K562 (cell line): ENCODE measurements at regions not wholly inside any gene's neighbourhood (a gene's known extent, or its start where the extent isn't known, plus 50 kb on each side); places are given as distances from the start of the nearest gene placed in this dataset.

ENCODE experiments used
- ATAC-seq: fragments of 200-7000 bp; cut with Tn5 transposase; 3 replicates; pipeline ENCODE4 v1.9.1; 2020; ENCODE audit warnings: moderate library complexity
- BruUV-seq: library from RNA; stranded (reverse); fragments of 400-500 nt; replicated peaks from 2 replicates; lab custom pipeline; 2021; lab: Mats Ljungman, UMichigan
- CTCF ChIA-PET: fragments of 300-600 bp; formaldehyde crosslinking; extraction: SDS; loops from one replicate; lab custom pipeline; 2021; ENCODE audit warnings: low intra/inter-chr PET ratio; lab: Yijun Ruan, JAX
- POLR2A ChIA-PET: fragments of 300-600, 350-650 bp; sonication (Branson Sonifier 250); formaldehyde crosslinking; extraction: SDS; loops from one replicate; lab custom pipeline; 2021; ENCODE audit warnings: antibody characterized with exemption, inconsistent platforms; lab: Yijun Ruan, JAX
- DNase-seq, 4 experiments: peaks; one replicate each; pipeline versions ENCODE4 v3.0.0 to v3.0.0-alpha.2; 2011 to 2018; ENCODE audit warnings: low spot score in 3 of 4, mixed read lengths in 3 of 4; ENCODE audit errors: extremely low read depth in 1 of 4
- FAIRE-seq: peaks from 2 replicates; lab custom pipeline; 2011; peaks lifted over from hg19 to GRCh38; lab: Jason Lieb, UNC
- H2AFZ ChIP-seq: 2 replicates; pipeline ENCODE4 v1.6.0; 2011; ENCODE audit warnings: low read depth, low read length, control low read depth, inconsistent platforms
- H3K27ac ChIP-seq: fragments of 200-600 bp; 3 replicates; pipeline ENCODE4 v1.8.0; 2011; ENCODE audit warnings: low read depth, mild to moderate bottlenecking, control low read depth, inconsistent platforms, low read length, moderate library complexity, mixed read lengths; ENCODE audit errors: extremely low read depth
- H3K27me3 ChIP-seq, 2 experiments: fragments of 300-600 bp in 1 of 2; 2 replicates in 1 of 2; 3 replicates in 1 of 2; pipeline versions ENCODE4 v1.6.0 to v1.8.0; 2011; ENCODE audit warnings: inconsistent platforms in 2 of 2, low read length in 2 of 2, mild to moderate bottlenecking in 1 of 2, mixed read lengths in 1 of 2, moderate library complexity in 1 of 2; ENCODE audit not compliant: control insufficient read depth in 2 of 2, insufficient read depth in 2 of 2
- H3K36me3 ChIP-seq: fragments of 300-600 bp; 3 replicates; pipeline ENCODE4 v1.8.0; 2011; ENCODE audit warnings: mild to moderate bottlenecking, low read length, inconsistent platforms; ENCODE audit not compliant: control insufficient read depth, insufficient read depth
- H3K4me1 ChIP-seq, 2 experiments: fragments of 200-600 bp in 1 of 2; replicated peaks in 1 of 2; 2 replicates in 1 of 2; 3 replicates in 1 of 2; pipeline versions ENCODE4 v1.5.1 to v1.8.0; 2011; ENCODE audit warnings: inconsistent platforms in 2 of 2, low read length in 2 of 2, mild to moderate bottlenecking in 1 of 2, mixed read lengths in 1 of 2, moderate library complexity in 1 of 2; ENCODE audit not compliant: control insufficient read depth in 2 of 2, insufficient read depth in 2 of 2
- H3K4me2 ChIP-seq: 2 replicates; pipeline ENCODE4 v1.6.1; 2011; ENCODE audit warnings: low read length, control low read depth, inconsistent platforms, mixed read lengths; ENCODE audit not compliant: insufficient read depth
- H3K4me3 ChIP-seq: fragments of 200-600 bp; sonication (generic), shearing (Covaris generic); 2 replicates; pipeline ENCODE4 v1.5.1; 2016; ENCODE audit warnings: control low read depth, inconsistent platforms
- H3K79me2 ChIP-seq: fragments of 200-600 bp; 3 replicates; pipeline ENCODE4 v1.8.0; 2011; ENCODE audit warnings: low read length, inconsistent platforms; ENCODE audit not compliant: control insufficient read depth, insufficient read depth
- H3K9ac ChIP-seq, 2 experiments: 2 replicates each; pipeline versions ENCODE4 v1.6.0 to v1.6.1; 2011; ENCODE audit warnings: low read depth in 2 of 2, low read length in 2 of 2, control low read depth in 1 of 2, inconsistent platforms in 1 of 2, mild to moderate bottlenecking in 1 of 2, mixed read lengths in 1 of 2; ENCODE audit not compliant: insufficient read depth in 1 of 2
- H3K9me1 ChIP-seq: one replicate; pipeline ENCODE4 v1.6.0; 2011; ENCODE audit warnings: inconsistent platforms, mild to moderate bottlenecking, low read length, moderate library complexity; ENCODE audit not compliant: control insufficient read depth, insufficient read depth
- H3K9me3 ChIP-seq: replicated peaks from 2 replicates; pipeline ENCODE4 v1.5.1; 2011; ENCODE audit warnings: low read depth, low read length, inconsistent platforms; ENCODE audit not compliant: control insufficient read depth, insufficient read depth
- H4K20me1 ChIP-seq: replicated peaks from 2 replicates; pipeline ENCODE4 v1.6.1; 2011; ENCODE audit warnings: low read length, inconsistent platforms, mixed read lengths; ENCODE audit not compliant: control insufficient read depth, insufficient read depth
- ADNP ChIP-seq: fragments of 200-800 bp; sonication (Bioruptor generic); IDR thresholded peaks from 2 replicates; pipeline ENCODE4 v1.6.1; 2016; ENCODE audit warnings: missing genetic modification characterization, missing compliant biosample characterization
- EHMT2 ChIP-seq: fragments of 450-650 bp; IDR thresholded peaks from 2 replicates; pipeline ENCODE4 v1.6.1; 2018; ENCODE audit warnings: antibody characterized with exemption
- KDM5B ChIP-seq: fragments of 200-600 bp; sonication (generic); IDR thresholded peaks from 2 replicates; pipeline ENCODE4 v1.6.1; 2012; ENCODE audit warnings: low read depth, mild to moderate bottlenecking, moderate library complexity, low read length, control low read depth, inconsistent platforms; ENCODE audit not compliant: insufficient replicate concordance
- MAX ChIP-seq: sonication (generic); formaldehyde crosslinking; IDR thresholded peaks from 2 replicates; pipeline ENCODE4 v1.9.0; 2022; ENCODE audit warnings: mild to moderate bottlenecking, missing genetic modification reagents
- MYC ChIP-seq, 2 experiments: fragments of 250-450 bp in 1 of 2; sonication (Bioruptor Pico) in 1 of 2; IDR thresholded peaks; 2 replicates each; pipeline versions ENCODE4 v1.5.1 to v1.6.1; 2012 to 2021; ENCODE audit warnings: low read depth in 2 of 2, borderline replicate concordance in 1 of 2, improper control_type of control experiment in 1 of 2, low read length in 1 of 2, mild to moderate bottlenecking in 1 of 2, moderate library complexity in 1 of 2
- NCOA2 ChIP-seq, 2 experiments: fragments of 450-650 bp; IDR thresholded peaks; 2 replicates each; pipeline ENCODE4 v1.6.1; 2018; ENCODE audit warnings: mild to moderate bottlenecking in 2 of 2, moderate library complexity in 1 of 2; ENCODE audit not compliant: partially characterized antibody in 2 of 2
- NFIC ChIP-seq: fragments of 450-650 bp; IDR thresholded peaks from 2 replicates; pipeline ENCODE4 v1.6.1; 2017; ENCODE audit warnings: mild to moderate bottlenecking, inconsistent platforms
- SFPQ ChIP-seq: fragments of 200-400 bp; formaldehyde crosslinking; IDR thresholded peaks from 2 replicates; pipeline ENCODE4 v1.6.1; 2017; ENCODE audit warnings: mild to moderate bottlenecking, low read depth, low read length, moderate library complexity
- SIN3B ChIP-seq: fragments of 450-650 bp; IDR thresholded peaks from 2 replicates; pipeline ENCODE4 v1.6.1; 2017; ENCODE audit warnings: low read depth, mild to moderate bottlenecking, moderate library complexity
- SIX5 ChIP-seq, 2 experiments: IDR thresholded peaks; 2 replicates each; pipeline ENCODE4 v1.6.1; 2011; ENCODE audit warnings: low read length in 2 of 2, borderline replicate concordance in 1 of 2, low read depth in 1 of 2, mild to moderate bottlenecking in 1 of 2, moderate library complexity in 1 of 2; ENCODE audit not compliant: insufficient read depth in 1 of 2
- SRSF3 ChIP-seq: fragments of 200-400 bp; formaldehyde crosslinking; IDR thresholded peaks from 2 replicates; pipeline ENCODE4 v1.6.1; 2016; ENCODE audit warnings: mild to moderate bottlenecking, low read length, moderate library complexity; ENCODE audit not compliant: insufficient read depth
- ZBTB7A ChIP-seq: IDR thresholded peaks from 2 replicates; pipeline ENCODE4 v1.6.1; 2011; ENCODE audit warnings: low read depth, mild to moderate bottlenecking, low read length, moderate library complexity, borderline replicate concordance; ENCODE audit not compliant: control insufficient read depth
- ZKSCAN1 ChIP-seq: fragments of 150-350 bp; IDR thresholded peaks from 2 replicates; pipeline ENCODE4 v1.6.1; 2016; ENCODE audit warnings: low read depth, low read length
- WGBS: fragments of 100-300 bp; shearing (Covaris generic); methylation state at CpG from one replicate; pipeline ENCODE4 v1.1.6; 2016; ENCODE audit warnings: low coverage, mixed read lengths; ENCODE audit not compliant: insufficient coverage; ENCODE audit errors: missing lambda C conversion rate; 5-methylcytosine and 5-hydroxymethylcytosine counted together
- in situ Hi-C: fragments of 300-500 bp; cut with MboI; formaldehyde crosslinking; loops from 4 replicates; pipeline ENCODE4 v1.15.0; 2018; ENCODE audit warnings: inconsistent platforms, mixed read lengths
- intact Hi-C: fragments of 100-400 bp; cut with micrococcal nuclease; formaldehyde crosslinking; loops from 2 replicates; pipeline ENCODE4 v1.14.2; 2022
- TF ChIP-seq, protein P1 (sequence below): sonication (generic); formaldehyde crosslinking; IDR thresholded peaks from 2 replicates; pipeline ENCODE4 v1.8.1; 2023; ENCODE audit warnings: mild to moderate bottlenecking, missing genetic modification reagents, moderate library complexity

GRCh38 chr12:12004524-12004923, 66.2 kb upstream of the BCL2L14 start:
- POLR2A ChIA-PET, result no interaction called here
- no peak for ATAC-seq

GRCh38 chr12:12007001-12007712, 63.6 kb upstream of the BCL2L14 start:
- intact Hi-C loops (no loop called here), in situ Hi-C loops (no loop called here)
- H4K20me1 ChIP-seq, result no peaks in the 10 kb centered on the region
- no peak overlapping the region for H3K4me2 ChIP-seq
- no peaks in the 10 kb centered on the region for H3K9me3 ChIP-seq
- H3K27me3 ChIP-seq, result peaks cover 0 to 10% of the 10 kb centered on the region in 2 experiments; a peak in 2 of 5 replicates
- no peak overlapping the region for H3K9ac ChIP-seq
- H3K36me3 ChIP-seq, result no peaks in the 10 kb centered on the region
- no peaks in the 10 kb centered on the region for H3K9me1 ChIP-seq
- H2AFZ ChIP-seq, result no peak overlapping the region
- CTCF ChIA-PET, result no interaction called here
- WGBS, result 8% methylated on average over 4 of the region's 7 CpGs
- BruUV-seq, result no TSS peak
- no peak for DNase-seq
- H3K79me2 ChIP-seq, result no peaks in the 10 kb centered on the region
- H3K4me1 ChIP-seq, result peaks cover 4 to 7% of the 10 kb centered on the region in 2 experiments; a peak in 3 of 5 replicates
- ATAC-seq, result no peak
- POLR2A ChIA-PET, result no interaction called here
- no peak overlapping the region for H3K27ac ChIP-seq
- no peak for FAIRE-seq
- no peak overlapping the region for H3K4me3 ChIP-seq
- TF ChIP-seq MAX (CRISPR knock-in tag) (no peak), SRSF3 (no peak), EHMT2 (no peak), SIN3B (no peak), SIX5 (IDR thresholded peaks at IDR 0.05; ENCODE audit: borderline replicate concordance in 1 of 2, insufficient read depth in 1 of 2, low read depth in 1 of 2, low read length in 2 of 2) (no peak), NCOA2 (IDR thresholded peaks at IDR 0.05; ENCODE audit: partially characterized antibody in 2 of 2) (no peak), SFPQ (no peak)
- TF ChIP-seq, protein P1, sequence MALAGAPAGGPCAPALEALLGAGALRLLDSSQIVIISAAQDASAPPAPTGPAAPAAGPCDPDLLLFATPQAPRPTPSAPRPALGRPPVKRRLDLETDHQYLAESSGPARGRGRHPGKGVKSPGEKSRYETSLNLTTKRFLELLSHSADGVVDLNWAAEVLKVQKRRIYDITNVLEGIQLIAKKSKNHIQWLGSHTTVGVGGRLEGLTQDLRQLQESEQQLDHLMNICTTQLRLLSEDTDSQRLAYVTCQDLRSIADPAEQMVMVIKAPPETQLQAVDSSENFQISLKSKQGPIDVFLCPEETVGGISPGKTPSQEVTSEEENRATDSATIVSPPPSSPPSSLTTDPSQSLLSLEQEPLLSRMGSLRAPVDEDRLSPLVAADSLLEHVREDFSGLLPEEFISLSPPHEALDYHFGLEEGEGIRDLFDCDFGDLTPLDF (CRISPR knock-in tag), result no peak

More at GRCh38 chr12:12004524-12004923, 66.2 kb upstream of the BCL2L14 start:
- H3K4me2 ChIP-seq, result no peak overlapping the region
- H3K9me3 ChIP-seq, result no peaks in the 10 kb centered on the region
- peaks cover 0 to 10% of the 10 kb centered on the region in 2 experiments; a peak in 2 of 5 replicates for H3K27me3 ChIP-seq
- DNase-seq (no peak), FAIRE-seq (no peak)
- no peaks in the 10 kb centered on the region for H3K36me3 ChIP-seq
- TF ChIP-seq MYC (IDR thresholded peaks at IDR 0.05; ENCODE audit: low read depth, low read length) (no peak), MYC (CRISPR knock-in tag; IDR thresholded peaks at IDR 0.05; ENCODE audit: borderline replicate concordance, low read depth) (no peak), ZKSCAN1 (no peak), ADNP (tag) (no peak), NFIC (peak; percentile 41), ZBTB7A (no peak), KDM5B (no peak)
- no peaks in the 10 kb centered on the region for H3K79me2 ChIP-seq
- no peaks in the 10 kb centered on the region for H3K9me1 ChIP-seq
- in situ Hi-C loops (no loop called here), intact Hi-C loops (no loop called here)
- no peak overlapping the region for H3K27ac ChIP-seq
- H4K20me1 ChIP-seq, result no peaks in the 10 kb centered on the region
- CTCF ChIA-PET, result interaction anchor here (1.2 kb wide), 1 partner anchor 424 kb away, joined by 3 read pairs; no protein-coding TSS in a partner anchor
- H3K4me1 ChIP-seq, result no peaks in the 10 kb centered on the region; a peak in 1 of 5 replicates
- no peak overlapping the region for H2AFZ ChIP-seq
- BruUV-seq, result no TSS peak
- 0% methylated on average over 3 of the region's 3 CpGs for WGBS
- no peak overlapping the region for H3K4me3 ChIP-seq
- no peak overlapping the region for H3K9ac ChIP-seq
